Osteoblast (primary cell): ENCODE measurements at regions not wholly inside any gene's neighbourhood (a gene's known extent, or its start where the extent isn't known, plus 50 kb on each side); places are given as distances from the start of the nearest gene placed in this dataset.

Experiments
- DNase-seq: peaks from one replicate; pipeline ENCODE4 v3.0.0; 2011; ENCODE audit warnings: low spot score, mixed read lengths; ENCODE audit not compliant: insufficient read length; ENCODE audit errors: missing footprints
- H2AFZ ChIP-seq: 2 replicates; pipeline ENCODE4 v1.6.0; 2011; ENCODE audit warnings: mild to moderate bottlenecking, low read length
- H3K27ac ChIP-seq: 2 replicates; pipeline ENCODE4 v1.5.1; 2011; ENCODE audit warnings: mild to moderate bottlenecking, low read depth, low read length, moderate library complexity
- H3K27me3 ChIP-seq: 2 replicates; pipeline ENCODE4 v1.6.0; 2012; ENCODE audit warnings: mild to moderate bottlenecking, control low read depth, inconsistent platforms, low read length, moderate library complexity; ENCODE audit not compliant: insufficient read depth
- H3K36me3 ChIP-seq: 2 replicates; pipeline ENCODE4 v1.5.1; 2011; ENCODE audit warnings: mild to moderate bottlenecking, low read length, control low read depth, moderate library complexity; ENCODE audit not compliant: insufficient read depth
- H3K4me1 ChIP-seq: 2 replicates; pipeline ENCODE4 v1.5.1; 2011; ENCODE audit warnings: mild to moderate bottlenecking, low read length, control low read depth, moderate library complexity; ENCODE audit not compliant: insufficient read depth
- H3K4me2 ChIP-seq: 2 replicates; pipeline ENCODE4 v1.6.0; 2011; ENCODE audit warnings: mild to moderate bottlenecking, low read length; ENCODE audit not compliant: insufficient read depth
- H3K4me3 ChIP-seq: fragments of 200-600 bp; sonication (generic); 3 replicates; pipeline ENCODE4 v1.5.1; 2012; ENCODE audit warnings: mild to moderate bottlenecking, low read length, inconsistent platforms; ENCODE audit not compliant: insufficient read depth
- H3K79me2 ChIP-seq: 2 replicates; pipeline ENCODE4 v1.6.0; 2012; ENCODE audit warnings: mild to moderate bottlenecking, low read length, control low read depth, inconsistent platforms; ENCODE audit not compliant: insufficient read depth
- H3K9me3 ChIP-seq: 2 replicates; pipeline ENCODE4 v1.5.1; 2011; ENCODE audit warnings: low read depth, low read length, control low read depth
- H4K20me1 ChIP-seq: 2 replicates; pipeline ENCODE4 v1.6.0; 2012; ENCODE audit warnings: mild to moderate bottlenecking, low read length, control low read depth; ENCODE audit not compliant: insufficient read depth
- TF ChIP-seq, protein P1 (sequence below): IDR thresholded peaks from 2 replicates; pipeline ENCODE4 v1.5.1; 2011; ENCODE audit warnings: mild to moderate bottlenecking, low read depth, low read length, moderate library complexity; ENCODE audit errors: extremely low read depth

GRCh38 chr6:115765966-115766365, 294.7 kb downstream of the FRK start:
- Histone ChIP-seq H2AFZ (no peak overlapping the region), H3K4me2 (no peak overlapping the region), H3K27ac (no peak overlapping the region)

DNA sequence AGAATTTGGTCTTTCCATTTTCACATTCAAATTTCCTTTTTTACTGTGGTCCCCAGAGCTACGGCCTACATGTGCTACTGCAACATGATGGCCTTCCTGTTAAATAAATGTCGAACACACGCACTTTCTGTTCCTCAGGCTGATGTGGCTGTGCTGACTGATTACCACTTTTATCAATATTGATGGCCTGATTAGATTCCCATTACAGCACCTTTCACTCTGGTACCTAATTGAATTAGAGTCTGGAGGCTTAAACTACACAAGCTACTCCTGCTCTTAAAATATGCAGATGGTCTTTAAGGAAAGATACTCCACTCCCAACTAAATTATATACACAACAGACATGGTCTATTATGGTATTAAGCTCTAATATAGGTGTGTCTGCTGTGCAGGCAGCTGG, 301.6 kb downstream of the FRK start:
- TF ChIP-seq, protein P1, sequence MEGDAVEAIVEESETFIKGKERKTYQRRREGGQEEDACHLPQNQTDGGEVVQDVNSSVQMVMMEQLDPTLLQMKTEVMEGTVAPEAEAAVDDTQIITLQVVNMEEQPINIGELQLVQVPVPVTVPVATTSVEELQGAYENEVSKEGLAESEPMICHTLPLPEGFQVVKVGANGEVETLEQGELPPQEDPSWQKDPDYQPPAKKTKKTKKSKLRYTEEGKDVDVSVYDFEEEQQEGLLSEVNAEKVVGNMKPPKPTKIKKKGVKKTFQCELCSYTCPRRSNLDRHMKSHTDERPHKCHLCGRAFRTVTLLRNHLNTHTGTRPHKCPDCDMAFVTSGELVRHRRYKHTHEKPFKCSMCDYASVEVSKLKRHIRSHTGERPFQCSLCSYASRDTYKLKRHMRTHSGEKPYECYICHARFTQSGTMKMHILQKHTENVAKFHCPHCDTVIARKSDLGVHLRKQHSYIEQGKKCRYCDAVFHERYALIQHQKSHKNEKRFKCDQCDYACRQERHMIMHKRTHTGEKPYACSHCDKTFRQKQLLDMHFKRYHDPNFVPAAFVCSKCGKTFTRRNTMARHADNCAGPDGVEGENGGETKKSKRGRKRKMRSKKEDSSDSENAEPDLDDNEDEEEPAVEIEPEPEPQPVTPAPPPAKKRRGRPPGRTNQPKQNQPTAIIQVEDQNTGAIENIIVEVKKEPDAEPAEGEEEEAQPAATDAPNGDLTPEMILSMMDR = no peak
- H3K4me2 ChIP-seq = no peak overlapping the region
- no peaks in the 10 kb centered on the region for H3K9me3 ChIP-seq
- H3K79me2 ChIP-seq = no peaks in the 10 kb centered on the region
- no peak overlapping the region for H3K4me3 ChIP-seq
- no peak overlapping the region for H2AFZ ChIP-seq
- no peaks in the 10 kb centered on the region for H3K4me1 ChIP-seq
- no peak overlapping the region for H3K27ac ChIP-seq
- no peaks in the 10 kb centered on the region for H3K36me3 ChIP-seq
- H3K27me3 ChIP-seq = no peaks in the 10 kb centered on the region
- DNase-seq = no peak
- no peaks in the 10 kb centered on the region for H4K20me1 ChIP-seq

More at GRCh38 chr6:115765966-115766365, 294.7 kb downstream of the FRK start:
- no peaks in the 10 kb centered on the region for H3K4me1 ChIP-seq
- H3K36me3 ChIP-seq = no peaks in the 10 kb centered on the region
- TF ChIP-seq, protein P1 = no peak
- no peak overlapping the region for H3K4me3 ChIP-seq
- no peak for DNase-seq
- H4K20me1 ChIP-seq = no peaks in the 10 kb centered on the region
- H3K79me2 ChIP-seq = no peaks in the 10 kb centered on the region
- no peaks in the 10 kb centered on the region for H3K27me3 ChIP-seq
- H3K9me3 ChIP-seq = no peaks in the 10 kb centered on the region

- Histone ChIP-seq H3K4me1 (no peaks in the 10 kb centered on the region), H3K27ac (no peak overlapping the region), H3K4me3 (no peak overlapping the region), H3K9me3 (no peaks in the 10 kb centered on the region), H3K27me3 (no peaks in the 10 kb centered on the region), H2AFZ (no peak overlapping the region), H3K36me3 (no peaks in the 10 kb centered on the region), H4K20me1 (no peaks in the 10 kb centered on the region), H3K4me2 (no peak overlapping the region), H3K79me2 (no peaks in the 10 kb centered on the region)
- TF ChIP-seq, protein P1 = no peak
- DNase-seq = no peak
Observed at GRCh38 chr6:115753446-115753845, 307.2 kb downstream of the FRK start.

- Histone ChIP-seq H3K27me3 (no peaks in the 10 kb centered on the region), H4K20me1 (no peaks in the 10 kb centered on the region), H3K27ac (no peak overlapping the region), H3K4me1 (no peaks in the 10 kb centered on the region), H3K4me2 (no peak overlapping the region), H3K9me3 (no peaks in the 10 kb centered on the region), H2AFZ (no peak overlapping the region), H3K36me3 (no peaks in the 10 kb centered on the region), H3K4me3 (no peak overlapping the region), H3K79me2 (no peaks in the 10 kb centered on the region)
- TF ChIP-seq, protein P1 = no peak
- DNase-seq = no peak
Observed at GRCh38 chr6:115750946-115751345, 309.7 kb downstream of the FRK start.
